PC-9 (cell line): ENCODE measurements at regions not wholly inside any gene's neighbourhood (a gene's known extent, or its start where the extent isn't known, plus 50 kb on each side); places are given as distances from the start of the nearest gene placed in this dataset.

ENCODE experiments used
- BruUV-seq: library from RNA; stranded (reverse); fragments of 400-500 nt; replicated peaks from 2 replicates; lab custom pipeline; 2021; lab: Mats Ljungman, UMichigan
- CTCF ChIA-PET: fragments of 300-600 bp; sonication (Branson Sonifier 250); formaldehyde crosslinking; loops from one replicate; lab custom pipeline; 2022; ENCODE audit warnings: antibody characterized with exemption; lab: Charles Lee
- POLR2A ChIA-PET: fragments of 300-600 bp; sonication (Branson Sonifier 250); formaldehyde crosslinking; loops from one replicate; lab custom pipeline; 2022; ENCODE audit warnings: antibody characterized with exemption; ENCODE audit not compliant: unreplicated experiment; lab: Charles Lee
- DNase-seq, 2 experiments: peaks; one replicate each; pipeline versions ENCODE4 v3.0.0 to v3.0.0-alpha.2; 2015 to 2022; ENCODE audit warnings: mixed read lengths in 1 of 2
- H2AFZ ChIP-seq: fragments of 200-600 bp; sonication (generic); 2 replicates; pipeline ENCODE4 v1.8.1; 2017; ENCODE audit warnings: antibody characterized with exemption
- H3F3A ChIP-seq: fragments of 200-600 bp; sonication (generic); 2 replicates; pipeline ENCODE4 v1.8.1; 2017; ENCODE audit warnings: antibody characterized with exemption, mild to moderate bottlenecking, low read depth; ENCODE audit not compliant: insufficient read depth
- H3K27ac ChIP-seq: fragments of 200-600 bp; sonication (generic); 2 replicates; pipeline ENCODE4 v1.6.1; 2016; ENCODE audit warnings: mixed run types
- H3K27me3 ChIP-seq: fragments of 200-600 bp; sonication (generic); 2 replicates; pipeline ENCODE4 v1.6.1; 2016; ENCODE audit warnings: low read depth, mixed run types; ENCODE audit not compliant: insufficient read depth
- H3K36me3 ChIP-seq: fragments of 200-600 bp; sonication (generic); 2 replicates; pipeline ENCODE4 v1.6.1; 2016; ENCODE audit warnings: low read depth, mixed run types
- H3K4me1 ChIP-seq: fragments of 200-600 bp; sonication (generic); replicated peaks from 2 replicates; pipeline ENCODE4 v1.6.1; 2016; ENCODE audit warnings: mixed run types; ENCODE audit not compliant: insufficient read depth
- H3K4me2 ChIP-seq: fragments of 200-600 bp; sonication (generic); 2 replicates; pipeline ENCODE4 v1.6.1; 2017; ENCODE audit warnings: mixed run types
- H3K4me3 ChIP-seq: fragments of 200-600 bp; sonication (generic); 2 replicates; pipeline ENCODE4 v1.6.1; 2016; ENCODE audit warnings: mixed run types
- H3K79me2 ChIP-seq: fragments of 200-600 bp; sonication (generic); 2 replicates; pipeline ENCODE4 v1.6.1; 2017; ENCODE audit warnings: low read depth, mixed run types
- H3K9me2 ChIP-seq: fragments of 200-600 bp; sonication (generic); 2 replicates; pipeline ENCODE4 v1.8.1; 2017; ENCODE audit warnings: mild to moderate bottlenecking; ENCODE audit not compliant: insufficient read depth
- H3K9me3 ChIP-seq: fragments of 200-600 bp; sonication (generic); 2 replicates; pipeline ENCODE4 v1.8.1; 2016; ENCODE audit warnings: low read depth; ENCODE audit not compliant: insufficient read depth
- H4K20me1 ChIP-seq: fragments of 200-600 bp; sonication (generic); 2 replicates; pipeline ENCODE4 v1.8.1; 2017; ENCODE audit not compliant: insufficient read depth
- CTCF ChIP-seq: fragments of 200-600 bp; sonication (generic); conservative IDR thresholded peaks from 2 replicates; pipeline ENCODE4 v1.6.1; 2017; ENCODE audit warnings: mixed run types, antibody characterized with exemption, mild to moderate bottlenecking, moderate library complexity
- EZH2 ChIP-seq: fragments of 200-600 bp; sonication (generic); IDR thresholded peaks from 2 replicates; pipeline ENCODE4 v1.8.0; 2017; ENCODE audit warnings: antibody characterized with exemption, low read depth
- intact Hi-C: fragments of 100-400 bp; cut with micrococcal nuclease; formaldehyde crosslinking; loops from one replicate; pipeline ENCODE4 v1.10.0; 2022; ENCODE audit not compliant: unreplicated experiment

- H3K27ac ChIP-seq = no peak overlapping the region
- no peak overlapping the region for H3K4me2 ChIP-seq
- intact Hi-C loops = no loop called here
- no peaks in the 10 kb centered on the region for H3K36me3 ChIP-seq
- H2AFZ ChIP-seq = no peak overlapping the region
- no peaks in the 10 kb centered on the region for H3K9me3 ChIP-seq
- H4K20me1 ChIP-seq = no peaks in the 10 kb centered on the region
- H3K4me3 ChIP-seq = no peak overlapping the region
- TF ChIP-seq CTCF (no peak), EZH2 (no peak)
- no peaks in the 10 kb centered on the region for H3K9me2 ChIP-seq
- BruUV-seq = no TSS peak
- no peak for DNase-seq
- ChIA-PET POLR2A (no interaction called here), CTCF (no interaction called here)
- H3F3A ChIP-seq = no peaks in the 10 kb centered on the region
- H3K27me3 ChIP-seq = no peaks in the 10 kb centered on the region
- peaks cover 16% of the 10 kb centered on the region for H3K4me1 ChIP-seq
- H3K79me2 ChIP-seq = no peaks in the 10 kb centered on the region
Observed at GRCh38 chr10:110376021-110376766, 71.5 kb upstream of the SMNDC1 start.

GRCh38 chr10:110376767-110377160 lies 72.0 kb upstream of the SMNDC1 start:
- Histone ChIP-seq H3F3A (no peaks in the 10 kb centered on the region), H4K20me1 (no peaks in the 10 kb centered on the region), H3K27me3 (no peaks in the 10 kb centered on the region), H3K9me3 (no peaks in the 10 kb centered on the region), H3K27ac (no peak overlapping the region), H3K36me3 (no peaks in the 10 kb centered on the region), H3K4me3 (no peak overlapping the region), H2AFZ (no peak overlapping the region), H3K4me1 (peaks cover 16% of the 10 kb centered on the region), H3K79me2 (no peaks in the 10 kb centered on the region), H3K9me2 (no peaks in the 10 kb centered on the region), H3K4me2 (no peak overlapping the region)
- TF ChIP-seq EZH2 = no peak
- no peak for TF ChIP-seq CTCF
- POLR2A ChIA-PET = no interaction called here
- intact Hi-C loops = no loop called here
- no TSS peak for BruUV-seq
- no peak for DNase-seq
- CTCF ChIA-PET = no interaction called here

GRCh38 chr10:110378006-110378405 lies 73.3 kb upstream of the SMNDC1 start:
- H3K36me3 ChIP-seq = no peaks in the 10 kb centered on the region
- CTCF ChIA-PET = no interaction called here
- POLR2A ChIA-PET = no interaction called here
- no peaks in the 10 kb centered on the region for H3K9me3 ChIP-seq
- no peak overlapping the region for H3K27ac ChIP-seq
- no peak overlapping the region for H3K4me2 ChIP-seq
- BruUV-seq = no TSS peak
- peaks cover 5% of the 10 kb centered on the region for H3K4me1 ChIP-seq
- H3K9me2 ChIP-seq = no peaks in the 10 kb centered on the region
- H3K4me3 ChIP-seq = no peak overlapping the region
- TF ChIP-seq EZH2 (no peak), CTCF (no peak)
- no peaks in the 10 kb centered on the region for H4K20me1 ChIP-seq
- no peaks in the 10 kb centered on the region for H3K79me2 ChIP-seq
- DNase-seq = no peak
- no peaks in the 10 kb centered on the region for H3K27me3 ChIP-seq
- intact Hi-C loops = no loop called here
- H3F3A ChIP-seq = no peaks in the 10 kb centered on the region
- H2AFZ ChIP-seq = no peak overlapping the region
